GM19395 (cell line): ENCODE measurements at regions not wholly inside any gene's neighbourhood (a gene's known extent, or its start where the extent isn't known, plus 50 kb on each side); places are given as distances from the start of the nearest gene placed in this dataset.
A peak's percentile ranks its signal among the peaks of the same experiment; 100 is the strongest.

Experiments
- ATAC-seq: cut with Tn5 transposase; IDR thresholded peaks from one replicate; pipeline ENCODE4 v1.9.1; 2021; ENCODE audit warnings: mild to moderate bottlenecking, moderate library complexity; ENCODE audit not compliant: unreplicated experiment

DNA sequence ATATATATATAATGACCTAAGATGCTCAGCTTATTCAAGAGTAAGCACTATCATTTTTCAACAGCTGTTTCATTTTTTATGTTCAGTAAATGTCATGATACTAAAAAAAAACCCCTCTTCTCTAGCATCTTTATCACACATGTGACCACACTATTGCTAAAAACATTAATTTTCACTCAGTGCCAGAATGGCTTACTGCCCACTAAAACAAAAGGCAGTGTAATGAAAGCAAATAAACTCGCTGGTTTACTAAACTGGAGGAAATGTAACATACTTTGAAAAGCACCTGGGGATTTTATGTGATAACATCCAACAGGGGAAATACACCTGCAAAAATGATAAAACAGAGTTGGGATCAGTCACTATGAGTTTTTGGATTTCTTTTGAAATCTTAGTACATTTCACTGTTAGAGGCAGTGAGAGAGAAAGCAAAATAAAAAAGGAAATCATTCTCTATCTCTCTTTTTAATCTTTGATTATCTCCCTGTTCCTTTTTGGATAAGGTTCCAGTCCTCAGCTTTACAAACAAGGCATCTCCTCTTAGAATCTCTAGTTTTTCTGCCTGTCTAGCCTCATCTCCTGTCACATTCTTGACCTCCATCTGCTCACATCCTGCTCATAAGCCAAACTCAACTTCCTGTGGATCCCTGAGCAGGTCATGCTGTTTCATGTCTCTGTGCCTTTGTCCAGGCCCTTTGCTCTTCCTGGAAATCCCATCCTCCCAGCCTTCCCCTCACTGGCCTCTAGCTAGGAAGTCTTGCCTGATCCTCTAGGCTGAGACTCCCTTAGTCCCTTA is 338.0 kb downstream of the MAN2A1 start:
- no peak for ATAC-seq

DNA sequence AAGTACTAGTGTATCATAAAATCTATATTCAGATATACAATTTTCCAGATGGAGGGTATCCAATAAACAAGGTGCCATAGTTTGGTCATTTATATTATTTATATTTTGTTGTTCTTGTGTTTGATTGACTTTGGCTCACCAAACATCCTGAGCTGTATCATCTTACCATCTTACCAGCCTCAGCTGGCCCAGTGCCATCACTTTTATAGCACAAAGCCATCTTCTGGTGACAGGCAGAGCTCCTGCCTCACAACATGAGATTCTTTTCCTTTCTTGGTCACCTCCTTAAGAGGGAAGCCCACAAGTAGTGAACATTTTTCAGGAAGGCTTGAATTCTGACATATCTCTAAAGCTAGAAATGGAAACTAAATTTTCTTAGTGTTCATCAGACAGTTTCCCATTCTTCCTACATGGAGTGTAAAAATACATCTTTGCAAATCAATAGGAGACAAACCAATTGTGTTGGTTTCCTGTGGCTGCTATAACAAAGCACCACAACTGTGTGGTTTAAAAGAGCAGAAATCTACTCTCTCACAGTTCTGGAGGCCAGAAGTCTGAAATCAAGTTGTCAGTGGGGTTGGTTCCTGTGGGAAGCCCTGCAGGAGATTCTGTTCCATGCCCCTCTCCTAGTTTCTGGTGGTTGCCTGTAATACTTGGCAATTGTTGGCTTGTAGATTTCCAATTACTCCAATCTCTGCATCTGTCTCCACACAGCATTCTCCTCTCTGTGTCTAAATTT is 341.8 kb downstream of the MAN2A1 start:
- ATAC-seq: no peak

GRCh38 chr5:110032376-110032775 is 342.6 kb downstream of the MAN2A1 start:
- no peak for ATAC-seq

DNA sequence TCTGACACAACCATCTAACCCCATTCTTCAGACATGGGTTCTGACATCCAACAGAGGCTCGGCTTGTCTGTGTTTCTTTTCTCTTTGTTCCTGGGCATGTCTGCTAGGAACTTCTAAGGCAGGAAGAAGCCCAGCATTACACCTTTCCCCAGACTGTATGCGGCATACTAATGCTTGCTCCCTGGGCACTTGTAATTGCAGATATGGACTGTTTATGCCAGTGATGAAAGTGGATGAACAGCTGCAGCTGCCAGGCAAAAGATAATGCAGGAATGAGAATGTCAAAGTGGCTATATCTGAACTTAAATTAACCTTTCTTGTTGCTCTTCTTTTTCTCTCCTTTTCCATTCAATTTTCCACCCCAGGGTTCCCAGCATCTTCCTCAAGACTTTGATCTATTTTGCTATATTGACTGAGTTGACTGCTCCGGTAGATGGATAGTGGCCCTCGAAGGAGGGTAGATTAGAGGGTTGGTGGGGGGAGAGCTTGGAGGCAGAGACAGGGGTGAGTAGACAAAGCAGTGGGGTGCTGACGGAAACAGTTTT is 344.4 kb downstream of the MAN2A1 start:
- no peak for ATAC-seq

- no peak for ATAC-seq
These were observed 348.7 kb downstream of the MAN2A1 start for GRCh38 chr5:110038297-110038997.

DNA sequence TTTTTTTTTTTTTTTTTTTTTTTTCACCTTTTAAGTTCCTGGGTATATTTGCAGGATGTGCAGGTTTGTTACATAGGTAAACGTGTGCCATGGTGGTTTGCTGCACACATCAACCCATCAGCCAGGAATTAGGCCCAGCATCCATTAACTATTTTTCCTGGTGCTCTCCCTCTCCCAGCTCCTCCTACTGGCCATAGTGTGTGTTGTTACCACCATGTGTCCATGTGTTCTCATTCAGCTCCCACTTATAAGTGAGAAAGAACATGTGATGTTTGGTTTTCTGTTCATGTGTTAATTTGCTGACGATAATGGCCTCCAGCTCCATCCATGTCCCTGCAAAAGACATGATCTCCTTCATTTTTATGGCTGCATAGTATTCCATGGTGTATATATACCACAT is 350.5 kb downstream of the MAN2A1 start:
- no peak for ATAC-seq

- no peak for ATAC-seq
These were observed 353.3 kb downstream of the MAN2A1 start for GRCh38 chr5:110043025-110043424.

DNA sequence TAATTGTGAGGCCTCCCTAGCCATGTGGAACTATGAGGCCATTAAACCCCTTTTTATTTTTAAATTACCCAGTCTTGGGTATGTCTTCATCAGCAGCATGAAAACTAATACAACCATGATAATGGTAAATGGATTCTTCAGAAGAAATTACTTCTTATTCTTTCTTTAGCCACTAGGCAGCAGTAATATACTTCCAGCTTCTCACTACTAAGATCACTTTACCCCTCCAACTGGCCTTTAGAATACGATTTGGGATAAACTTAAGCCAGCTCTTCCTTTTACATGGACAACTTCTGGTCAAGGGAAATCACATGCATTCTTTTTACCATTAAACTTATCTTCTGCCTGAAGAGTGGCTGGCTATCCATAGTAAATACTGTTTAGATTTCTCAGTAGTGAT is 355.4 kb downstream of the MAN2A1 start:
- ATAC-seq: no peak

GRCh38 chr5:110048491-110048890 is 358.8 kb downstream of the MAN2A1 start:
- ATAC-seq: no peak

DNA sequence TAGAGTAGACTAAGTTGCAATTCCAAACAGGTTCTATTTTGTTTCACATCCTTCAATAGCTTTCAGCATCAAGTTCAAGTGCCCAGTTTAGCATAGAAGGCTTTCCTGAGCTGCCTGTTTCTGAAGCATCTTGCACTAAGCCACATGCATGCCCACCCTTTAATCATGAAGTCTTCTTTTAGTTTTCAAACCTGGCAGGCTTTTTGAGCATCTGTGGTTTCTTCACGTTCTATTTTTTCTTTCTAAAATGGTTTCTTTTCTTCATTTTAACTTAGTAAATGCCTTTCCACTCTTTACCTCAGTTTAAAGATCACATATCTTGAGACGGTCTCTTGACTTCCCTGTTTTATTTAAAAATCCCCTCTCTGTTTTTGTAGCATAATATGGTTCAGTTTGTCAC is 360.1 kb downstream of the MAN2A1 start:
- ATAC-seq: no peak

- ATAC-seq: no peak
These were observed 361.1 kb downstream of the MAN2A1 start for GRCh38 chr5:110050640-110051345.

DNA sequence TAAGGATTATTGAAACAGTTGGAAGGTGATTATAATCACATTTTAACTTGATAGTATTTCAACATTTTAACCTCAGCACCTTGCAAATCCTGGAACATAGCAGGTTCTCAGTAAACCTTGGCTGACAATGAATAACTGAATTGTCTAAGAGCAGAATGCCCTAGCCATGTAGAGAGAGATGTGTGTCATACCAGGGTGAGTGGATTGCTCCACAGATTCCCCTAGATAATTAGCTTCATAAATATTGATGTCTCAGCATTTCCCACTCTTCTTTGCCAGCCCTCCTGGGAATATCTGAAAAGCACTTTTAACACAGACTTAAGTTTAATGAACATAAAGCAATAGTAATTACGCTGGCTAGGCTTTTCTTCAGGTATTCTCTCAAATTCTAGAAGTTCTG is 363.5 kb downstream of the MAN2A1 start:
- ATAC-seq: no peak

DNA sequence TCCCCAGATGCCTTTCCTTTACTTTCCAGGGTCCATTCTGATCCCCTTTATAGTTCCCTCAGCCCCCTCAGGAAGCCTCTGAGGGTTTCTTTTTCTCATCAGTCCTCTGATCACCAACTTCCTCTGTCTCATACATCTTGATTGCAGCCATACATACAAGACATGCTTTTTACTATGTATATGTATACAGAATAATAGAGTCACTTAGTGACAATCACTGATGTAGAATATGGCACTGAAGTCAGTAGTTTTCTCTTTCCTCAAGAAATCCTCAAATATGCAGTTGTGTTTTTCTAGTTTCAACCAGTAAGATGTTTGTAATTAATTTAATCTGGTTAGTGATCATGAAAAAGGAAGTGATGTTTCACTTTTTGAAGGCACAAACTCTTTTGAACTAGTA is 364.1 kb downstream of the MAN2A1 start:
- ATAC-seq: peak; percentile 26

DNA sequence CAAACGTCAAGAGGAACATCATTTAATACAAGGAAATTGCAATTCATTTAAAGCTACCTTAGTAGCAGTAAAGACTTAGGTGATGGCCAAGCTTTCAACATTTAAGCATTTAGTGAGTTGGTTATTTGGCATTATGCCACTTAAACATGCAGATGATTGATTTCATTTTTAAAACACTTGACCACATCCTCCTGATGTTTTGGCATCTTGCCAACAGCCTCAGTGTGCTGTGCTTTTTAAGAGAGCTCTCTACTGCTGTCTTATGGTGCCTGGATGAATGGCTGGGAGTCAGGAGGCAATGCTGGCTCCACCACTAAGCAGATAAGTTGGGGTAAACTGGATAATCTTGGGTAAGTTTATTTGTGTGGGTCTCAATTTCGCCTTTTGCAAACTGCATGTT is 364.5 kb downstream of the MAN2A1 start:
- peak; percentile 90 for ATAC-seq

DNA sequence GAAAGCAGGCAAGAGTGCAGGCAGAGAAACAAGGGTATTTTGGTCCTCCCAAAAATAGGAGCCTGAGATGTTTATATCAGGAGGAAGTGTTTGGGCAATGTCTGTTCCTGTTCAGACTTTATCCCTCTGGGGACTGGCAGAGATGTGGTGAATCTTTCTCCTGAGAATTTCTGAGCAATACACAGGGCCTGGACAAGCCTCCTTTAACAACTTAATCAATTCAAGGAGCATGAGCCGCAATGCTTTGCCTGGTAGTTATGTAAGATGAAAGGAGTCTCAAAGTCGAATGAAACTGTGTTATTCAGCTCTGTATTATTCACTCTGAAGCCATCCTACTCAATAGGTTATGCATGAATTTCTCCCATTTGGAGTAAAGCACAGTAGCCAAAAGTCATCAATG is 365.6 kb downstream of the MAN2A1 start:
- no peak for ATAC-seq

GRCh38 chr5:110056580-110057114 is 366.9 kb downstream of the MAN2A1 start:
- ATAC-seq: no peak

DNA sequence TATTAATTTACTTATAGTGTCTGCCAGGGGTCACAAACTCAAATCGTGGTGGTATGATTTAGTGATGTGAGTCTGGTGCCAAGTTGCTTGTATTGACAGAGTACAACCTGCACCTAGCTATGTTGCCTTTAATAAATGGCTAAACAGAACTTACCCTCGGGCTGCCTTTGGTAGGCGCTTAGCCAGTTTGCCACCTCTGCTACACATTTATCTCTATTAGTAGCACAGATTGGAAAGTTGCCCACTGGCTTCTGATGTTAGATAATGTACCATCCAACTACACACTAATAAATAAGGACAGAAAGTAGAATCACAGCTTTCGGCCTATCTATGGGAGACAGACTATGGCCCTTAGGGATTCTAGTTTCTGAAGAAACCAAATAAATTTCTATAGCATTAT is 368.4 kb downstream of the MAN2A1 start:
- no peak for ATAC-seq

DNA sequence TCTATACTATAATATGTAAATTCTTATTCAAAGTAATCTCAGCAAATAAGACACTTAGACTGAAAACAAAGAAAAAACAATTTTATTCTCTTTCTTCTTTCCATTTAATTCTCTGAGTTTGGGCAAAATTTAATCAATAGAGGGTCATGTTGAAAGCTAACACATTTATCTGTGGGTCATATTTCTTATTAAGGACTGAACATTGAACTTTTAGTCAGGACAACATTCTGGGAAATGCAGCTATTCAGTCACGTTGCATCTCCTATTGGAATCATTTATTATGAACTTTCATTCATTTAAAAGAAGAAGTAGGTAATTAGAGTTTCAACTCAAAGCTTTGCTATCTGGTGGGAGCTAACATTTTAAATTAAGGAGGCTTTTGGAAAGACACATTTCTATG is 372.5 kb downstream of the MAN2A1 start:
- no peak for ATAC-seq

GRCh38 chr5:110063640-110064602 is 374.2 kb downstream of the MAN2A1 start:
- no peak for ATAC-seq
